ENCODE measurements at regions not wholly inside any gene's neighbourhood (a gene's known extent, or its start where the extent isn't known, plus 50 kb on each side); places are given as distances from the start of the nearest gene placed in this dataset.

DNA sequence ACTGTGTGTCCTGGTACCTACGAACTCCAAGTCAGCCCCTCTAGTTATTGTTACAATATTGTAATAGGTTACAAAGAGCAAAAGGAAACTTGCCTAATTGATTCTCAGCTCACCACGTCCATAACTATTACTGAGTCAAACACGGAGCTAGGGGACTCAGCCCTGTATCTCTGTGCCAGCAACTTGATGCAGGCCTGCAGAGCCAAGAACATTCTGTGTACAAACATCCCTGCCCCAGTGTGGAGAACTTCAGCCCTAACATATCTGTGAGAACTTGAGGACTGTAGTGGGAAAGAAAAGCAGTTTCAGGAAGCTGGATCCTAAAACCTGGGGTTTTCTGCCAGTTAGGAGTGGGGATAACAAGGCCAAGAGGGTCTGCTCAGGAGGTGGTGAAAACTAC, 114.9 kb upstream of the PRSS58 start (continued):
- TF ChIP-seq, protein P1, sequence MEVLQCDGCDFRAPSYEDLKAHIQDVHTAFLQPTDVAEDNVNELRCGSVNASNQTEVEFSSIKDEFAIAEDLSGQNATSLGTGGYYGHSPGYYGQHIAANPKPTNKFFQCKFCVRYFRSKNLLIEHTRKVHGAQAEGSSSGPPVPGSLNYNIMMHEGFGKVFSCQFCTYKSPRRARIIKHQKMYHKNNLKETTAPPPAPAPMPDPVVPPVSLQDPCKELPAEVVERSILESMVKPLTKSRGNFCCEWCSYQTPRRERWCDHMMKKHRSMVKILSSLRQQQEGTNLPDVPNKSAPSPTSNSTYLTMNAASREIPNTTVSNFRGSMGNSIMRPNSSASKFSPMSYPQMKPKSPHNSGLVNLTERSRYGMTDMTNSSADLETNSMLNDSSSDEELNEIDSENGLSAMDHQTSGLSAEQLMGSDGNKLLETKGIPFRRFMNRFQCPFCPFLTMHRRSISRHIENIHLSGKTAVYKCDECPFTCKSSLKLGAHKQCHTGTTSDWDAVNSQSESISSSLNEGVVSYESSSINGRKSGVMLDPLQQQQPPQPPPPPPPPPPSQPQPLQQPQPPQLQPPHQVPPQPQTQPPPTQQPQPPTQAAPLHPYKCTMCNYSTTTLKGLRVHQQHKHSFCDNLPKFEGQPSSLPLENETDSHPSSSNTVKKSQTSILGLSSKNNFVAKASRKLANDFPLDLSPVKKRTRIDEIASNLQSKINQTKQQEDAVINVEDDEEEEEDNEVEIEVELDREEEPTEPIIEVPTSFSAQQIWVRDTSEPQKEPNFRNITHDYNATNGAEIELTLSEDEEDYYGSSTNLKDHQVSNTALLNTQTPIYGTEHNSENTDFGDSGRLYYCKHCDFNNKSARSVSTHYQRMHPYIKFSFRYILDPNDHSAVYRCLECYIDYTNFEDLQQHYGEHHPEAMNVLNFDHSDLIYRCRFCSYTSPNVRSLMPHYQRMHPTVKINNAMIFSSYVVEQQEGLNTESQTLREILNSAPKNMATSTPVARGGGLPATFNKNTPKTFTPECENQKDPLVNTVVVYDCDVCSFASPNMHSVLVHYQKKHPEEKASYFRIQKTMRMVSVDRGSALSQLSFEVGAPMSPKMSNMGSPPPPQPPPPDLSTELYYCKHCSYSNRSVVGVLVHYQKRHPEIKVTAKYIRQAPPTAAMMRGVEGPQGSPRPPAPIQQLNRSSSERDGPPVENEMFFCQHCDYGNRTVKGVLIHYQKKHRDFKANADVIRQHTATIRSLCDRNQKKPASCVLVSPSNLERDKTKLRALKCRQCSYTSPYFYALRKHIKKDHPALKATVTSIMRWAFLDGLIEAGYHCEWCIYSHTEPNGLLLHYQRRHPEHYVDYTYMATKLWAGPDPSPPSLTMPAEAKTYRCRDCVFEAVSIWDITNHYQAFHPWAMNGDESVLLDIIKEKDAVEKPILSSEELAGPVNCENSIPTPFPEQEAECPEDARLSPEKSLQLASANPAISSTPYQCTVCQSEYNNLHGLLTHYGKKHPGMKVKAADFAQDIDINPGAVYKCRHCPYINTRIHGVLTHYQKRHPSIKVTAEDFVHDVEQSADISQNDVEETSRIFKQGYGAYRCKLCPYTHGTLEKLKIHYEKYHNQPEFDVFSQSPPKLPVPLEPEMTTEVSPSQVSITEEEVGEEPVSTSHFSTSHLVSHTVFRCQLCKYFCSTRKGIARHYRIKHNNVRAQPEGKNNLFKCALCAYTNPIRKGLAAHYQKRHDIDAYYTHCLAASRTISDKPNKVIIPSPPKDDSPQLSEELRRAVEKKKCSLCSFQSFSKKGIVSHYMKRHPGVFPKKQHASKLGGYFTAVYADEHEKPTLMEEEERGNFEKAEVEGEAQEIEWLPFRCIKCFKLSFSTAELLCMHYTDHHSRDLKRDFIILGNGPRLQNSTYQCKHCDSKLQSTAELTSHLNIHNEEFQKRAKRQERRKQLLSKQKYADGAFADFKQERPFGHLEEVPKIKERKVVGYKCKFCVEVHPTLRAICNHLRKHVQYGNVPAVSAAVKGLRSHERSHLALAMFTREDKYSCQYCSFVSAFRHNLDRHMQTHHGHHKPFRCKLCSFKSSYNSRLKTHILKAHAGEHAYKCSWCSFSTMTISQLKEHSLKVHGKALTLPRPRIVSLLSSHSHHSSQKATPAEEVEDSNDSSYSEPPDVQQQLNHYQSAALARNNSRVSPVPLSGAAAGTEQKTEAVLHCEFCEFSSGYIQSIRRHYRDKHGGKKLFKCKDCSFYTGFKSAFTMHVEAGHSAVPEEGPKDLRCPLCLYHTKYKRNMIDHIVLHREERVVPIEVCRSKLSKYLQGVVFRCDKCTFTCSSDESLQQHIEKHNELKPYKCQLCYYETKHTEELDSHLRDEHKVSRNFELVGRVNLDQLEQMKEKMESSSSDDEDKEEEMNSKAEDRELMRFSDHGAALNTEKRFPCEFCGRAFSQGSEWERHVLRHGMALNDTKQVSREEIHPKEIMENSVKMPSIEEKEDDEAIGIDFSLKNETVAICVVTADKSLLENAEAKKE (CRISPR knock-in tag; IDR thresholded peaks at IDR 0.05): no peak
- TF ChIP-seq POLR2AphosphoS5 (IDR thresholded peaks at IDR 0.05; ENCODE audit: low read depth): no peak

DNA sequence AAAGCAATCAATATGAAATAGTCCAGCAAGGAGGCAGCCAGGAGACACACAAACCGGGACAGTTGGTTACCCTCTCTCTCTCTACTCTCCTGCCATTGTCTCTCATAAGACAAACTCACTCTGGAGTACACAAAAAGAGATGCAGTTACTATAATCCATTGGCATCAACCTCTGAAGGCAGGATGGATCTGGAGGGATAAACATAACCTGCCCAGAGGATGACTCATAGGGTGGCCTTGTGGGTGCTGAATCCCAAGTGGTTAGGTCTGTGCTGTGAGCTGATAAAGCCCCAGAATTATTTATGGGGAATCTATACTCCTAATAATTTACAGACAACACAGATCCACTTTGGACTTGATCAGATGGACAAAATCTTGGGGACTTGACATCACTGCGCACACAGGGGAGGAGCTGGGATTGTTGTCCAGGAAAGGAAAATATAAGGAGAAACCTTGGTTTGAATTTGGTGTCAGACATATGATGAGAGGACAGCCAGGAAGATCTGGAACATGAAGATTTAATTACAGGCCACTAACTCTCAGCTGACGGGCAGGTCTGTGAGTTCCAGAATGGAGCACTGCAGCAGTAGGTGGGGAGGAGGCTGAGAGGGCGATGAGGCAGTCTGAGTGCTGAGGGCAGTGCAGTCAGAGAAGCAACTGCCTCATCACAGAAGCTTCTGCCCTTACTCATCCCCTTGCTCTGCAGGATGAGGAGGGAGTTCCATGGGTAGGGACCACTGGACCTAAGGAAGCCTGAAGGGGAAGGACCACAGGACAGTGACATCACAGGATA, 113.9 kb upstream of the PRSS58 start:
- H3K4me3 Mint-ChIP-seq: no peak overlapping the region
- TF ChIP-seq, protein P1 (CRISPR knock-in tag; IDR thresholded peaks at IDR 0.05): no peak
- TF ChIP-seq EZH2phosphoT487 (IDR thresholded peaks at IDR 0.05; ENCODE audit: unreplicated experiment) (no peak), STAT1 (IDR thresholded peaks at IDR 0.05; ENCODE audit: unreplicated experiment) (no peak), JUNB (IDR thresholded peaks at IDR 0.05; ENCODE audit: unreplicated experiment) (no peak), ZNF114 (CRISPR knock-in tag; IDR thresholded peaks at IDR 0.05) (no peak)

More for the DNA sequence above, 113.9 kb upstream of the PRSS58 start:
- Mint-ChIP-seq H3K9me3 (peaks cover 26% of the 10 kb centered on the region), H3K27ac (no peak overlapping the region), H3K4me1 (peaks cover 10% of the 10 kb centered on the region), H3K27me3 (ENCODE audit: insufficient read depth, low read depth, poor library complexity) (peaks cover 7% of the 10 kb centered on the region), H3K36me3 (ENCODE audit: low read depth) (peaks cover 24% of the 10 kb centered on the region)
- H3K9me2 ChIP-seq (ENCODE audit: insufficient read depth): peaks cover 10% of the 10 kb centered on the region
- H3K79me2 ChIP-seq (replicated peaks; ENCODE audit: insufficient read depth): no peaks in the 10 kb centered on the region
- H4K20me1 ChIP-seq (replicated peaks; ENCODE audit: insufficient read depth): no peaks in the 10 kb centered on the region
- no peak overlapping the region for H3K4me3 ChIP-seq
- peaks cover 5% of the 10 kb centered on the region; the same call in 1 of the 2 replicates for H3K36me3 ChIP-seq (ENCODE audit: insufficient read depth)
- DNase-seq (ENCODE audit: low spot score) (no peak), ATAC-seq (no peak)
- H3K27me3 ChIP-seq (ENCODE audit: insufficient read depth): no peaks in the 10 kb centered on the region
- H3K4me1 ChIP-seq (ENCODE audit: insufficient read depth): peaks cover 8% of the 10 kb centered on the region; the same call in 1 of the 2 replicates
- no peak overlapping the region for H3K27ac ChIP-seq (ENCODE audit: low read depth)
- H3F3A ChIP-seq (replicated peaks; ENCODE audit: low read depth): no peaks in the 10 kb centered on the region
- H3K4me2 ChIP-seq: no peak overlapping the region
- H2AFZ ChIP-seq: no peak overlapping the region

Data from GM23338 (cell line).